Activated CD4-positive, alpha-beta T cell treated with anti-CD3 and anti-CD28 coated beads for 48 hours (primary cell): ENCODE measurements at regions not wholly inside any gene's neighbourhood (a gene's known extent, or its start where the extent isn't known, plus 50 kb on each side); places are given as distances from the start of the nearest gene placed in this dataset.

Source experiments
- DNase-seq: peaks from one replicate; pipeline ENCODE4 v3.0.0-alpha.2; 2020

GRCh38 chr13:61830475-61830874 is 414.8 kb upstream of the PCDH20 start:
- DNase-seq, result no peak

- DNase-seq, result no peak
These were observed 408.5 kb upstream of the PCDH20 start for GRCh38 chr13:61824168-61824567.

- DNase-seq, result no peak
These were observed 396.6 kb upstream of the PCDH20 start for GRCh38 chr13:61812286-61812685.

GRCh38 chr13:61810065-61810464 is 394.4 kb upstream of the PCDH20 start:
- no peak for DNase-seq

GRCh38 chr13:61797397-61797796 is 381.7 kb upstream of the PCDH20 start:
- no peak for DNase-seq

- DNase-seq, result no peak
These were observed 379.9 kb upstream of the PCDH20 start for GRCh38 chr13:61795580-61795979.

- no peak for DNase-seq
These were observed 363.8 kb upstream of the PCDH20 start for GRCh38 chr13:61779456-61779855.

- no peak for DNase-seq
These were observed 362.9 kb upstream of the PCDH20 start for GRCh38 chr13:61778531-61778930.

- DNase-seq, result no peak
These were observed 362.2 kb upstream of the PCDH20 start for GRCh38 chr13:61777899-61778298.

- DNase-seq, result no peak
These were observed 361.6 kb upstream of the PCDH20 start for GRCh38 chr13:61777271-61777670.

GRCh38 chr13:61774903-61775302 is 359.3 kb upstream of the PCDH20 start:
- DNase-seq, result no peak

- DNase-seq, result no peak
These were observed 355.0 kb upstream of the PCDH20 start for GRCh38 chr13:61770681-61771080.

- DNase-seq, result no peak
These were observed 352.5 kb upstream of the PCDH20 start for GRCh38 chr13:61768175-61768574.

- DNase-seq, result no peak
These were observed 351.0 kb upstream of the PCDH20 start for GRCh38 chr13:61766667-61767058.

GRCh38 chr13:61765940-61766666 is 350.5 kb upstream of the PCDH20 start:
- DNase-seq, result no peak

GRCh38 chr13:61765181-61765742 is 349.6 kb upstream of the PCDH20 start:
- no peak for DNase-seq

- no peak for DNase-seq
These were observed 346.0 kb upstream of the PCDH20 start for GRCh38 chr13:61761690-61762089.

GRCh38 chr13:61760102-61760501 is 344.5 kb upstream of the PCDH20 start:
- no peak for DNase-seq

GRCh38 chr13:61756031-61756430 is 340.4 kb upstream of the PCDH20 start:
- DNase-seq, result no peak

GRCh38 chr13:61751039-61751438 is 335.4 kb upstream of the PCDH20 start:
- no peak for DNase-seq

- no peak for DNase-seq
These were observed 322.6 kb upstream of the PCDH20 start for GRCh38 chr13:61738236-61738750.

GRCh38 chr13:61734683-61735082 is 319.0 kb upstream of the PCDH20 start:
- no peak for DNase-seq

GRCh38 chr13:61728471-61728870 is 312.8 kb upstream of the PCDH20 start:
- no peak for DNase-seq

GRCh38 chr13:61727767-61728166 is 312.1 kb upstream of the PCDH20 start:
- DNase-seq, result no peak

GRCh38 chr13:61725806-61726205 is 310.2 kb upstream of the PCDH20 start:
- DNase-seq, result no peak
